ENCODE measurements at regions not wholly inside any gene's neighbourhood (a gene's known extent, or its start where the extent isn't known, plus 50 kb on each side); places are given as distances from the start of the nearest gene placed in this dataset.

DNA sequence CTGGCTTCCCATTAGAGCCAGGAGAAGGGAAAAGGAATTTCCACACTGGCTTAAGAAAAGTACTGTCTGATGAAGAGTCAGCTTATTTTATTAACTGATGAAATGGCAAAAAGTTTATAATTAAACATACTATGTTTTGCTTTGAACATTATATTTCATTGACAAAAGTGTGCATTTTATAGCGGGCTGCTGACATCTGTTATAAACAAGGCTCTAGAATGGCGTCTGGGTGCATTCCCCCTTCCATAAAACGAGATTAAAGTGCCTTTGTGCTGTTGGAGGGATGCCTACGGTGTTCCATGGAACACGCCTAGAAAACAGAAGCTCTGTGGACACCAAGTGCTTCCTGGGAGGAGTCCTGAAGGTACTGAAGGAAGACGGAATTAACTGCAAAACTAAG is 220.2 kb downstream of the SNX10 start:
- Mint-ChIP-seq H3K9me3 (no peaks in the 10 kb centered on the region), H3K4me3 (no peak overlapping the region), H3K36me3 (no peaks in the 10 kb centered on the region), H3K27ac (no peak overlapping the region), H3K4me1 (no peaks in the 10 kb centered on the region), H3K27me3 (no peaks in the 10 kb centered on the region)
- no peak for ATAC-seq

DNA sequence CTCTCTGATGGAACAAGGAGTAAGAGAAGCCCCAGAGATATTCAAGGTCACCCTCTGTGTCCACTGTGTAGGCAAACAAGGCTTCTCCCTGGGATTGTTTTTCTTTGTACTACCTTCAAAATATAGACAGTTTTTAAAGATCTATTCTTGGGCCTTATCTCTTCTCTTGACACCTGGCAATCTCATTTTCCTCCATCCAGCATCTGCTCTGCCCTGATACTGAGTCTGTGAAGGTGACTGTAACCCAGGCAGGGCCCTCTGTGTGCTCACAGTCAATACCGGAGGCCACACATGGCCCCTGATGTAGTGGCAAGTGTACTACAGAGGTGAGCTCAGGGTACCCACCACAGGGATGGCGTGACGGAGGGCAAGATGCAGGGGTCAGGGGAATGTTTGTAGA is 221.1 kb downstream of the SNX10 start:
- no peak overlapping the region for H3K27ac Mint-ChIP-seq
- no peaks in the 10 kb centered on the region for H3K27me3 Mint-ChIP-seq
- H3K9me3 Mint-ChIP-seq: no peaks in the 10 kb centered on the region
- H3K4me3 Mint-ChIP-seq: no peak overlapping the region
- no peaks in the 10 kb centered on the region for H3K4me1 Mint-ChIP-seq
- no peak for ATAC-seq
- H3K36me3 Mint-ChIP-seq: no peaks in the 10 kb centered on the region

DNA sequence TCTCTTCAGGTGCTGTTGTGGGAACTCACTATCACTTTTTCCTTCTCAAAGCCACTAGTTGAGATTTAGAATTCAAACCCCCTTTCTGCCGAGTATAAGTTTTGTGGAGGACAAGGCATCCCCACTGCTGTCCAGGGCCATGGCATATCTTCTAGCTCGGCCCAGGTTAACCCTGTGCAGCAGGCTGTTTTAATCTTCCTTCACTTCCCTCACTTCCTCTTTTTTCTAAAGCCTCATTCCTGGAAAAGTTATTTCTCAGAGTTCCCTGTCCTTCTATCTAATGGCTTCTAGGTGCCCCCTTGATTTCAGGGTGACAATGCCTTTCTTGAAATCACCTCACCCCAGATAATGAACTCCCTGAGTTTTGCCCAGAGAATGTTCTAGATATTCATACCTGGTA is 222.3 kb downstream of the SNX10 start:
- no peaks in the 10 kb centered on the region for H3K4me1 Mint-ChIP-seq
- H3K36me3 Mint-ChIP-seq: no peaks in the 10 kb centered on the region
- H3K27ac Mint-ChIP-seq: no peak overlapping the region
- no peaks in the 10 kb centered on the region for H3K9me3 Mint-ChIP-seq
- no peak for ATAC-seq
- H3K4me3 Mint-ChIP-seq: no peak overlapping the region
- H3K27me3 Mint-ChIP-seq: no peaks in the 10 kb centered on the region

DNA sequence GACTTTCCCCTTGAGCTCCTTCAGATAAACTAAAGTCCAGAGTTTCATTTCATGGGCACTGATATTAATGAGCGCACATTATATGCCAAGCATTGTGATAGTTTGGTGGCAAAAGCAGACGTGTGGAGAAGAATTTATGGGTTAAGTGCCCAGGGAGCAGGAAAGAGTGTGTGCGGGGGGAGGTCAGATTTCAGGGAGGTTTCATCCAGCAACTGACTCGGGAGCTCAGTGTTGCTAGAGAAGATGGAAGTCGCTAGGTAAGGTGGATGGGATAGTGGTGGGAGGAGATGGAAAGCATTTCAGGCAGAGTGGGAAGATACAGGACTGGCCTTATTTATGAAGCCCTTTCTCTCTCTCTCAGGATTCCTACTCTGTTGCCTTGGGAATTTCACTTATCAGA is 223.0 kb downstream of the SNX10 start:
- Mint-ChIP-seq H3K36me3 (no peaks in the 10 kb centered on the region), H3K4me1 (no peaks in the 10 kb centered on the region), H3K4me3 (no peak overlapping the region), H3K27me3 (no peaks in the 10 kb centered on the region), H3K27ac (no peak overlapping the region), H3K9me3 (no peaks in the 10 kb centered on the region)
- ATAC-seq: no peak

DNA sequence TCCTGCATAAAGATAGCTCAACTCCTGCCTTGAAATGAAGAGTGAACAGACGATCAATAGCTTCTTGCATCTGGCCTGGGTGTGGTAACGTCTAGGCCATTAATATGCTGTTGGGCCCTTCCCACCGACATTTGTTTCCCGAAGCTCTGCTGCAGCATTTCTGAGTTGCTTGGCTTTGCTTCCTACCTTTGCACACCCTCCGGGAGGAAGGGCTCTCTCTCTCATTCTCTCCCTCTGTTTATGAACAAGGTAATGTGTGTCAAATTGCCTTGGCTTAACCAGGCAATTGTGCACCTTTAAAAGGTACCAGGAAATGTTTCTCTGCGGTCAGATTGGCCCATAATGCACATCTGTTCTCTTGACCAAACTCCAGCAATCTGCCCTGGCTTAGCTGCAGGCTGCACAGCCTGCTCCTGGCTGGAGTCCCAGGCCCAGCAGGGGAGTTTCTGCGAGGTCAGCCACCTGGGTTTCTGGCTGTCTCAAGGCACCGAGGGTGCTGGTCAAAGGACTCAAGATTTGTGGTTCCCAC is 223.7 kb downstream of the SNX10 start:
- H3K27me3 Mint-ChIP-seq: peaks cover 6% of the 10 kb centered on the region
- H3K36me3 Mint-ChIP-seq: no peaks in the 10 kb centered on the region
- no peak overlapping the region for H3K27ac Mint-ChIP-seq
- no peaks in the 10 kb centered on the region for H3K4me1 Mint-ChIP-seq
- no peak overlapping the region for H3K4me3 Mint-ChIP-seq
- ATAC-seq: no peak
- H3K9me3 Mint-ChIP-seq: no peaks in the 10 kb centered on the region

DNA sequence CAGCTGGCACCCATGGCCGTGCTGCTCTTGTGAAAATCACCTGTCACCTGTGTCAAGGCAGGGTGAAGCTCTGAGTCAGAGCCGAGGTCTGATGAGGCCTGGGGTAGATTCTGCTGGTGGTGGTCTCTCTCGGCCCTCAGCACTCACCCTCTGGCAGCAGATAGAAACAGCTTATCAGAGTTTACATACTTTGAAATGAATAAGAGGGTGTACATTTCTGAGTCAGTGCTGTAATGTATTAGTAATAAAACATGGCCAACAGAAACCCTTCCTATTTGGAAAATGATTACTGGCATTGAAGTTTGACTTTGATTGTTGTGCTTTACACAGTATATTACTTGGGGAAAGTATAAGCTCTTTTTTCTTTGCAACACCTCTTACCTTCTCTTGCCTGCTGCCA is 228.8 kb downstream of the SNX10 start:
- H3K4me3 Mint-ChIP-seq: no peak overlapping the region
- H3K27me3 Mint-ChIP-seq: peaks cover 15% of the 10 kb centered on the region
- peaks cover 6% of the 10 kb centered on the region for H3K9me3 Mint-ChIP-seq
- no peaks in the 10 kb centered on the region for H3K36me3 Mint-ChIP-seq
- H3K4me1 Mint-ChIP-seq: peaks cover 5% of the 10 kb centered on the region
- ATAC-seq: no peak
- no peak overlapping the region for H3K27ac Mint-ChIP-seq

DNA sequence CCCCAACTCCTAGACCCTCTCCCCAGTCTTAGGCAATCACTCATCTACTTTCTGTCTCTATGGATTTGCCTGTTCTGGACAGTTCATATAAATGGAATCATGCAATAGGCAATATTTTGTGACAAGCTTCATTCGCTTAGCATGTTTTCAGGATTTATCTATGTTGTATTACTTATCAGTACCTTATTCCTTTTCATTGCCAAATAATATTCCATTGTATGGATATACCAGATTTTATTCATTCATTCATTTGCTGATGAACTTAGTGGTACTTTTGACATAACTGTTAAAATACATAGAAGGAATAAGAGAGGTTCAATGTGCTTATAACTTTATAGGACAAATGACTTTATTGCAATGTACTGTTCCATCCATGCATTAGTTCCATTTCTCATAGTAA is 231.0 kb downstream of the SNX10 start:
- Mint-ChIP-seq H3K4me1 (peaks cover 6% of the 10 kb centered on the region), H3K27ac (no peak overlapping the region), H3K27me3 (peaks cover 15% of the 10 kb centered on the region), H3K9me3 (peaks cover 6% of the 10 kb centered on the region), H3K36me3 (no peaks in the 10 kb centered on the region), H3K4me3 (no peak overlapping the region)
- no peak for ATAC-seq

DNA sequence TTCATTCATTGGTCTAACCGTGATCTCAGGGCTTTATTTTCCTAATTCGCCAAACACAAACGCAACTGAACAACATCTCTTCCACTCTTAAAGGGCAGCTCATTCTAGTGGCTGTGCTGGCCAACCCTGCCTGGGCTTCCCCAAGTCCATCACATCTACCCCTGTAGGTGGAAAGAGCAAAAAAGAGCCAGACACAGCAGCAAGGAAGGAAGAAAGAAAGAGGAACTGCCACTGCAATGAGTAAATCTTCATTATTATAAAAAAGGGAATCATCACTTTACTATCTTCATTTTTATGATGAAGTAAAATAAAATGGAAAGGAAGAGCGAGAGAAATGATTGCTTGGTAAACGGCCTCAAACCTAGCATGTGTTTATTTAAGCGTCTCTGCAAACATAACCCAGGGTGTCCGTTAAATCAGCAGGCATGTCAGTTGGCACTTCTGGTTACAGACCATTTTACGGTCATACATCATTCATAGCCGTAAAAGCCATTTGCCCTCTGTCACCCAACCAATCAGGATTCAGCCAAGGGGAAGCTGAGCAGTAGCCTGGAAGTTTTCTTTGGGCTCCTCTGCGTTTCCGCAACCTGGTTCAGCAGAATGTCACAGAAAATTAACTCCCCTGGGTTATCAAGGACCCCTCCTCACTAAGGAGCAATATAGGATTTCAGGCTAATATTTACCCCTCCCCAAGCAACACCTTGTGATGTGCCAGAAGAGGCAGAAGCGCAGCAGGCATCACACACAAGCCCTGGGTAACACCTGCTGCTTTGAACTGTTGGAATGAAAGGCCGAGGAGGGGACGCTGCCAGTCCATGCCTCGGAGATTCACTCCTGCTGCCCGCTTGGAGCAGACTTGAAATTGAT is 234.0 kb downstream of the SNX10 start:
- Mint-ChIP-seq H3K4me3 (no peak overlapping the region), H3K4me1 (peaks cover 6% of the 10 kb centered on the region), H3K36me3 (no peaks in the 10 kb centered on the region), H3K27ac (no peak overlapping the region), H3K27me3 (peaks cover 6% of the 10 kb centered on the region), H3K9me3 (peaks cover 6% of the 10 kb centered on the region)
- ATAC-seq: no peak

DNA sequence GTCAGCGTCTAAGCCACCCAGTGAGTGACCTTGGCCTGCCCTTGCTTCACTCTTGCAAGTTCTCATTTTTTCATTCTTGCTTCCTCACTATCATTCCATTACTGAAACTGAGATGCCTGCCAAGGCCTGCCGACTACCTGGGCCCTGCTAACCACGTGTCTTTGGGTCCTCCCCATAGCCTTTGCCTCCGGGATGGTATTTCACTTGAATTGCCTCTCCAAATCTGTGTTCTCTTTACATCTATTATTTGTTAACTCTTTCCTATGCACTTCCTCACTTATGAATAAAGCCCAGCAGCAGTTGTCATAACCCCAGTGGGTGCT is 234.6 kb downstream of the SNX10 start:
- H3K9me3 Mint-ChIP-seq: peaks cover 6% of the 10 kb centered on the region
- H3K27me3 Mint-ChIP-seq: peaks cover 6% of the 10 kb centered on the region
- ATAC-seq: no peak
- no peak overlapping the region for H3K27ac Mint-ChIP-seq
- no peaks in the 10 kb centered on the region for H3K36me3 Mint-ChIP-seq
- H3K4me1 Mint-ChIP-seq: peaks cover 6% of the 10 kb centered on the region
- no peak overlapping the region for H3K4me3 Mint-ChIP-seq

DNA sequence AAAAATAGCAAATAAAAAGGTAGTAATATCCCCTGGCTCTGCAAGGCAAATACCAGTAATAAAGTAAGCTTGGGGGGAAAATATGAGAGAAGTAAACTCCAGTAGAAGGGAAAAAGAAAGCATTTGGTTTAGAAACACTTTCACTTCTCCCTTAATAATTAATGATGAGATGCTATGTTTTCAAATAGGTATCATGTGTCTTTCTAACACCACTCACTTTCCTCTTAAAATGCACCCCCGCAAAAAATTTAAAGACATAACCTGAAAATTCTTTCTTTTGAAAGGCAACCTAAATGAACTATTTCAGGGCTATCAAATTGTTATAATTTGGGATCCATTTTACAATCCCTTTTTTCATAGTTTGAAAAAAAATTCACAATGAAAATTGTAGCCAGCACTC is 240.3 kb downstream of the SNX10 start:
- no peak for ATAC-seq
- Mint-ChIP-seq H3K36me3 (no peaks in the 10 kb centered on the region), H3K9me3 (no peaks in the 10 kb centered on the region), H3K27me3 (peaks cover 36% of the 10 kb centered on the region), H3K4me3 (no peak overlapping the region), H3K4me1 (peaks cover 6% of the 10 kb centered on the region), H3K27ac (no peak overlapping the region)

DNA sequence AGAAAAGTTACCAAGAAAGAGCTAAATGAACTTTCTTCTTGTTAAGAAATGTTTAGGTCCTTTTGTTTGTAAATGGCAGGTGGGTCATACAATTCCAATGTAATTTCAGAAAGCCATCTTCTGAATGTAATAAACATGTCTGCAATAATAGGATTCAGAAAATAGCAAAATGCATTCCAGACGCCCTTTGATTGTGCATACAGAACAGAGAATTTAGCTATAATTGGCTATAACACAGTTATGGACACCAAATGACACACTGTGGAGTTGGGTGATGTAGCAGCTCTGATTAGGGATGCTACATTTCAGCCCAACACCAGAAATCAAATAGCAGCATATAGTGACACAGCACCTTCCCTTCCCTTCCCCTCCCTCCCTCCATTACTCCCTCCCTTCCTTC is 240.8 kb downstream of the SNX10 start:
- Mint-ChIP-seq H3K9me3 (no peaks in the 10 kb centered on the region), H3K36me3 (no peaks in the 10 kb centered on the region), H3K27ac (no peak overlapping the region), H3K4me1 (peaks cover 6% of the 10 kb centered on the region), H3K27me3 (peaks cover 41% of the 10 kb centered on the region), H3K4me3 (no peak overlapping the region)
- ATAC-seq: no peak

DNA sequence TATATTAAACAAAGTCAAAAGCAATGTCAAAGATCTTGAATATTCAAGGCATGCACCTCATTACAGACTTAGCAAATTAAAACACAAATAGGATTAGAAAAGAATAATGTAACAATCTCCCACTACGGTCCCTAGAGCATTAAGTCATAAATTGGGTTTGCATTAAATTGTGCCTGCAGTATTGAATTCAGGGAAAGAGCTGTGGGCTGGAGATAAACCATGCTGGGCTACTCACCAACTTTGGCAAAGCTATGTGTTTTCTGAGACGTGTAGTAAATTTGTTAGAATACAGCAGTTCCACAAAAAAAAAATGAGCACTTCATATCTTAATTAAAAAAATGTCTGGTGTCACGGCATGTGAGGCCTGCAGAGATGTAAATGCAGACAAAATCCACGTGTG is 241.6 kb downstream of the SNX10 start:
- ATAC-seq: no peak
- H3K36me3 Mint-ChIP-seq: no peaks in the 10 kb centered on the region
- H3K27me3 Mint-ChIP-seq: peaks cover 49% of the 10 kb centered on the region
- H3K4me3 Mint-ChIP-seq: no peak overlapping the region
- no peak overlapping the region for H3K27ac Mint-ChIP-seq
- peaks cover 6% of the 10 kb centered on the region for H3K4me1 Mint-ChIP-seq
- no peaks in the 10 kb centered on the region for H3K9me3 Mint-ChIP-seq

DNA sequence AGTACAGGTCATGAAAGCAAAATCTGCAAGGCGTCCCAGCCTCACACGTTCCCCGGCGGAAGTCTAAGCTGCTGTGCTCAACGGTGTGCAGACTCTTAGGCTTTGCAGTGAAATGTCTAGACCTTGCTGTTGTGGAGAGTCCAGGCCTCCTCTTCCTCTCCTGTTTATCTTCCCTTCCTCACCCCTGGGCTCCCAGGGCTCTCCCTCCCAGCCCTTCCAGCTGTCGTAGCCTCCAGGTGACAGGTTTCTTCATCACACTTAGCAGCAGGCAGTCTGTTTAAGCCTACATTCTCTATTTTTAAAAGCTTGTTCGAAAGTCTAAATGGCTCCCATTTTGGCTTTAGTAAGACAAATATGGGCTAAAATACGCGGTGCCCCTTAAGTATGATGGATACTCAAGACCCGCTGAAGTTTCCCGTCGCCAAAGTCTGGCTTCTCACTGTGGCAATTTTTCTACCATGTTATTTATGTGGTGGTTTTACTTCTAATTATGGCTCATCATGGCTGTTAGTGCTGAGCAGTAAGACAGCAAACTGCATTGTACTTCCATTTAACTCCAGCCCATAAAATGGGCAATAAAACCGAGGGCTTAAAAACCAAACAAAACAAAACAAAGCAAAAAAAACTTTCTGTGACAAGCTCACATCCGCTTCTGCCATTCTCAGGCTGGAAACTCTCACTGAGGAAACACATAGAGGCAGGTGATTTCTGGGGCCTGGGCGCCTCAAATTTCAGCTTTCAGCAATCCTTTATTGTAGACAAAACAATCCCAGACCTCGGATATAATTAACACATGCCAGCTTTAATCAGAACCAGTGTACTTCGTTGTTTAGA is 243.2 kb downstream of the SNX10 start:
- Mint-ChIP-seq H3K27me3 (peaks cover 55% of the 10 kb centered on the region), H3K36me3 (no peaks in the 10 kb centered on the region), H3K4me1 (peaks cover 6% of the 10 kb centered on the region), H3K27ac (no peak overlapping the region), H3K9me3 (no peaks in the 10 kb centered on the region), H3K4me3 (no peak overlapping the region)
- ATAC-seq: no peak

DNA sequence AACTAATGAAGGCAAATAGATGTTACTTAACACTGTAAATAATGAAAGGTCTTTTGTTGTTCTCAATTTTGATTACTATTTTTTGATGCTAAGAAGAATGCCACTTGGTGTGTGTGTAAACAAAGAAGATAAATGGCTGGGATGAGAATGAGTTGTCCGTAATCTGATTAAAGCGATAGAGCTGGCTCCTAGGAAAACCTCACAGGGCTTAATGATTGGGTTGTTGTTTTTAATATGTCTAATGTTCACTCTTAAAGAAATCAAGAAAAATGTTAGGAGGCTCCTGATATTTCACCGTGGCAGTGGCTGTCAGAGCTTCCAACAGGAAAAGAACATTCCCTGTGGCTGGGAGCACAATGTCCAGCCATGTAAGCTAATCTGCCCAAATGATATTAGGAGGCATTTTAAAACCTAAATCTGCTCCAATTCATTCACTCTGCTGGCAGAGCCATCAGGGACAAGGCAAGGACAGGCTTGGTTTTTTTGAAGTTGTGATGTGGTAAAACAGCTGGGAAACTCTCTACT is 243.9 kb downstream of the SNX10 start:
- H3K27me3 Mint-ChIP-seq: peaks cover 55% of the 10 kb centered on the region
- H3K27ac Mint-ChIP-seq: no peak overlapping the region
- ATAC-seq: no peak

DNA sequence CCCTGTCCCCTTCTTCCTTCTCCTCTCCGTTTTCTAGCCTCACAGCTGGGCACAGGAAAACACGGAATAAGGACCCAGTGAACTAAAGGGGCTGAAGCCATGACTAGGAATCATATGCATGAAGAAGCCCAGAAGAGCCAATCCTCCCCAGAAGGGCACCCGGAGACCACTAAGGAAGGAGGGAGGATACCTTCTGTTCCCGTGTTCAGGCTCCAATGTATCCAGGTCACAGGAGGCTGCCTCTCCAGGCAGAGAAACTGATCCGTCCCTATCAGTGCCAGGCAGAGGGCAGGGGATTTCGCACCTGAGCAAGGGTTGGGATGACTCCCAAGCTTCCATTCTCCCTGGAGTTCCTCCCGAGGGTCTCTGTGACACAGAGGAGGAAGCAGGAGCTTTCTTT is 246.6 kb downstream of the SNX10 start:
- H3K36me3 Mint-ChIP-seq: no peaks in the 10 kb centered on the region
- H3K27ac Mint-ChIP-seq: no peak overlapping the region
- H3K9me3 Mint-ChIP-seq: no peaks in the 10 kb centered on the region
- ATAC-seq: no peak
- no peak overlapping the region for H3K4me3 Mint-ChIP-seq
- peaks cover 62% of the 10 kb centered on the region for H3K27me3 Mint-ChIP-seq
- H3K4me1 Mint-ChIP-seq: no peaks in the 10 kb centered on the region

More for the DNA sequence above, 243.9 kb downstream of the SNX10 start:
- H3K4me3 Mint-ChIP-seq: no peak overlapping the region
- no peaks in the 10 kb centered on the region for H3K9me3 Mint-ChIP-seq
- no peaks in the 10 kb centered on the region for H3K36me3 Mint-ChIP-seq
- H3K4me1 Mint-ChIP-seq: peaks cover 6% of the 10 kb centered on the region

Measured in stimulated activated memory B cell treated with anti-CD40 and anti-IgM and Interleukin-4, amounts not matched to agents 10 μg/mL and 1 μg/mL and 100 μg/mL, for 72 hours (primary cell).